ENCODE measurements at regions not wholly inside any gene's neighbourhood (a gene's known extent, or its start where the extent isn't known, plus 50 kb on each side); places are given as distances from the start of the nearest gene placed in this dataset.

DNA sequence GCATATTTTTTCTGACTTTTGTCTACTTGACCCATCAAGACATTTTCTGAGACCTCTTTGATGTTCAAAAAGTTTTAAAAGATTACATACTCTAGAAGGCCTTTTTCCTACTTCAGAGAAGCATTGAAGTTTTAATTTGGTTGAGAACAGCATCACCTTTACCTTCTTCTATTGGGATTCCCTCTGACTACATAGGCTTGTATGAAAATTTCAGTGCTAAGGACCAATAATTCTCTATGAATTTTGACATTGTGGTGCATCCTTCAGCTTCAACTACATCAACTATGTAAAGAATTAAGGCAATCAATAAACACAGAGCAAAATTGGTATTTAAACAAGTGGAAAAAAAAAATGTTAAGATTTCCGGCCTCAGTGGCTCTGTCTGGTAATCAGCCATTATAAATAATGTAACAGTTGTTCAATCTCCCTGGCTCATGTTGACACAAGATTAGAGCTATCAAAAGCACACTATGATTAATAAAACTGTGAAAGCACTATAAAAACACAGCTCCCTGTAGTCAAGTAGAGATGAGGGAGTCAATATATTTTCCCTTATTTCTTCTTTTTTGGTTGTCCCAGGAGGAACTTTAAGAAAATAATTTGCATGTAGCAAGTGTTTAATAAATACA lies 627.0 kb upstream of the SYT4 start:
- TF ChIP-seq, protein P1, sequence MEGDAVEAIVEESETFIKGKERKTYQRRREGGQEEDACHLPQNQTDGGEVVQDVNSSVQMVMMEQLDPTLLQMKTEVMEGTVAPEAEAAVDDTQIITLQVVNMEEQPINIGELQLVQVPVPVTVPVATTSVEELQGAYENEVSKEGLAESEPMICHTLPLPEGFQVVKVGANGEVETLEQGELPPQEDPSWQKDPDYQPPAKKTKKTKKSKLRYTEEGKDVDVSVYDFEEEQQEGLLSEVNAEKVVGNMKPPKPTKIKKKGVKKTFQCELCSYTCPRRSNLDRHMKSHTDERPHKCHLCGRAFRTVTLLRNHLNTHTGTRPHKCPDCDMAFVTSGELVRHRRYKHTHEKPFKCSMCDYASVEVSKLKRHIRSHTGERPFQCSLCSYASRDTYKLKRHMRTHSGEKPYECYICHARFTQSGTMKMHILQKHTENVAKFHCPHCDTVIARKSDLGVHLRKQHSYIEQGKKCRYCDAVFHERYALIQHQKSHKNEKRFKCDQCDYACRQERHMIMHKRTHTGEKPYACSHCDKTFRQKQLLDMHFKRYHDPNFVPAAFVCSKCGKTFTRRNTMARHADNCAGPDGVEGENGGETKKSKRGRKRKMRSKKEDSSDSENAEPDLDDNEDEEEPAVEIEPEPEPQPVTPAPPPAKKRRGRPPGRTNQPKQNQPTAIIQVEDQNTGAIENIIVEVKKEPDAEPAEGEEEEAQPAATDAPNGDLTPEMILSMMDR (IDR thresholded peaks at IDR 0.05; ENCODE audit: insufficient read depth, low read length, poor library complexity, severe bottlenecking), result no peak
- TF ChIP-seq EZH2phosphoT487 (conservative IDR thresholded peaks at IDR 0.05; ENCODE audit: low read length), result no peak

All from SU-DHL-6 (cell line).